ENCODE measurements at regions not wholly inside any gene's neighbourhood (a gene's known extent, or its start where the extent isn't known, plus 50 kb on each side); places are given as distances from the start of the nearest gene placed in this dataset.
A peak's percentile ranks its signal among the peaks of the same experiment; 100 is the strongest.

GRCh38 chr6:92114797-92115196, 1304.6 kb downstream of the EPHA7 start:
- Histone ChIP-seq H3K4me3 (ENCODE audit: low read length) (no peak overlapping the region), H3K27me3 (ENCODE audit: low read depth, low read length) (no peaks in the 10 kb centered on the region), H3K79me2 (ENCODE audit: low read length) (no peaks in the 10 kb centered on the region), H3K27ac (ENCODE audit: low read length) (no peak overlapping the region), H3K9ac (ENCODE audit: low read length) (no peak overlapping the region), H2AFZ (ENCODE audit: low read depth, low read length) (no peak overlapping the region), H4K20me1 (ENCODE audit: insufficient read depth, low read length) (no peaks in the 10 kb centered on the region), H3K36me3 (replicated peaks; ENCODE audit: low read depth, low read length) (no peaks in the 10 kb centered on the region), H3K9me3 (ENCODE audit: insufficient read depth, low read length) (no peaks in the 10 kb centered on the region), H3K4me2 (ENCODE audit: low read length) (no peak overlapping the region), H3K4me1 (ENCODE audit: low read length) (peaks cover 16% of the 10 kb centered on the region)
- no peak for TF ChIP-seq EZH2phosphoT487 (IDR thresholded peaks at IDR 0.05; ENCODE audit: low read depth)
- TF ChIP-seq CTCF (IDR thresholded peaks at IDR 0.05; ENCODE audit: low read depth, low read length), result no peak

- TF ChIP-seq CTCF (IDR thresholded peaks at IDR 0.05; ENCODE audit: low read depth, low read length), result no peak
- TF ChIP-seq EZH2phosphoT487 (IDR thresholded peaks at IDR 0.05; ENCODE audit: low read depth), result no peak
- H3K4me1 ChIP-seq (ENCODE audit: low read length), result peaks cover 20% of the 10 kb centered on the region
- H3K9me3 ChIP-seq (ENCODE audit: insufficient read depth, low read length), result no peaks in the 10 kb centered on the region
- H3K27ac ChIP-seq (ENCODE audit: low read length), result no peak overlapping the region
- no peak overlapping the region for H2AFZ ChIP-seq (ENCODE audit: low read depth, low read length)
- no peaks in the 10 kb centered on the region for H3K27me3 ChIP-seq (ENCODE audit: low read depth, low read length)
- H4K20me1 ChIP-seq (ENCODE audit: insufficient read depth, low read length), result no peaks in the 10 kb centered on the region
- H3K36me3 ChIP-seq (replicated peaks; ENCODE audit: low read depth, low read length), result no peaks in the 10 kb centered on the region
- no peak overlapping the region for H3K4me3 ChIP-seq (ENCODE audit: low read length)
- H3K9ac ChIP-seq (ENCODE audit: low read length), result no peak overlapping the region
- no peak overlapping the region for H3K4me2 ChIP-seq (ENCODE audit: low read length)
- H3K79me2 ChIP-seq (ENCODE audit: low read length), result no peaks in the 10 kb centered on the region
Measured at GRCh38 chr6:92114091-92114675, 1305.2 kb downstream of the EPHA7 start.

GRCh38 chr6:92111386-92111785, 1308.0 kb downstream of the EPHA7 start:
- no peak overlapping the region for H3K9ac ChIP-seq (ENCODE audit: low read length)
- no peak overlapping the region for H3K27ac ChIP-seq (ENCODE audit: low read length)
- H3K9me3 ChIP-seq (ENCODE audit: insufficient read depth, low read length), result no peaks in the 10 kb centered on the region
- H3K4me1 ChIP-seq (ENCODE audit: low read length), result peaks cover 20% of the 10 kb centered on the region
- no peaks in the 10 kb centered on the region for H3K36me3 ChIP-seq (replicated peaks; ENCODE audit: low read depth, low read length)
- H3K4me2 ChIP-seq (ENCODE audit: low read length), result no peak overlapping the region
- no peak overlapping the region for H2AFZ ChIP-seq (ENCODE audit: low read depth, low read length)
- H3K27me3 ChIP-seq (ENCODE audit: low read depth, low read length), result no peaks in the 10 kb centered on the region
- no peaks in the 10 kb centered on the region for H3K79me2 ChIP-seq (ENCODE audit: low read length)
- H4K20me1 ChIP-seq (ENCODE audit: insufficient read depth, low read length), result no peaks in the 10 kb centered on the region
- H3K4me3 ChIP-seq (ENCODE audit: low read length), result no peak overlapping the region
- no peak for TF ChIP-seq CTCF (IDR thresholded peaks at IDR 0.05; ENCODE audit: low read depth, low read length)
- no peak for TF ChIP-seq EZH2phosphoT487 (IDR thresholded peaks at IDR 0.05; ENCODE audit: low read depth)

GRCh38 chr6:92110403-92110802, 1309.0 kb downstream of the EPHA7 start:
- TF ChIP-seq EZH2phosphoT487 (IDR thresholded peaks at IDR 0.05; ENCODE audit: low read depth) (no peak), CTCF (IDR thresholded peaks at IDR 0.05; ENCODE audit: low read depth, low read length) (no peak)
- Histone ChIP-seq H3K79me2 (ENCODE audit: low read length) (no peaks in the 10 kb centered on the region), H3K9me3 (ENCODE audit: insufficient read depth, low read length) (no peaks in the 10 kb centered on the region), H3K4me3 (ENCODE audit: low read length) (peak overlapping the region; percentile 31), H3K4me1 (ENCODE audit: low read length) (peaks cover 20% of the 10 kb centered on the region), H4K20me1 (ENCODE audit: insufficient read depth, low read length) (no peaks in the 10 kb centered on the region), H3K27me3 (ENCODE audit: low read depth, low read length) (no peaks in the 10 kb centered on the region), H3K9ac (ENCODE audit: low read length) (no peak overlapping the region), H2AFZ (ENCODE audit: low read depth, low read length) (peak overlapping the region; percentile 70; the same call in 1 of the 2 replicates), H3K27ac (ENCODE audit: low read length) (peak overlapping the region; percentile 75), H3K36me3 (replicated peaks; ENCODE audit: low read depth, low read length) (no peaks in the 10 kb centered on the region), H3K4me2 (ENCODE audit: low read length) (peak overlapping the region; percentile 64)

Data from OCI-LY3 (cell line).